H1 (cell line): ENCODE measurements at regions not wholly inside any gene's neighbourhood (a gene's known extent, or its start where the extent isn't known, plus 50 kb on each side); places are given as distances from the start of the nearest gene placed in this dataset.
"Not testable (repeated sequence)": the region's sequence is repeated elsewhere in the genome, so short reads cannot be mapped to it uniquely, and the experiment has no call there.

ENCODE experiments used
- CTCF ChIA-PET: fragments of 300-600 bp; sonication (Branson Sonifier 250); formaldehyde crosslinking; loops from one replicate; lab custom pipeline; 2021; ENCODE audit not compliant: partially characterized antibody; lab: Charles Lee
- POLR2A ChIA-PET: fragments of 300-600 bp; sonication (Branson Sonifier 250); formaldehyde crosslinking; loops from one replicate; lab custom pipeline; 2021; ENCODE audit warnings: inconsistent platforms; ENCODE audit not compliant: partially characterized antibody; lab: Charles Lee
- DNase-seq, 2 experiments: peaks; one replicate each; pipeline versions ENCODE4 v3.0.0 to v3.0.0-alpha.2; 2010 to 2022; ENCODE audit warnings: low spot score in 2 of 2, low read depth in 1 of 2, mixed read lengths in 1 of 2
- FAIRE-seq: peaks from 2 replicates; lab custom pipeline; 2011; peaks lifted over from hg19 to GRCh38; lab: Jason Lieb, UNC
- H2AFZ ChIP-seq: 2 replicates; pipeline ENCODE4 v1.8.1; 2012; ENCODE audit warnings: low read length, inconsistent platforms
- H2AK5ac ChIP-seq: 2 replicates; pipeline ENCODE4 v1.6.1; 2013; ENCODE audit warnings: low read depth, low read length
- H2BK120ac ChIP-seq: replicated peaks from 2 replicates; pipeline ENCODE3; 2013; ENCODE audit warnings: low read depth, low read length, inconsistent platforms
- H2BK12ac ChIP-seq: 2 replicates; pipeline ENCODE4 v1.6.1; 2013; ENCODE audit warnings: low read depth, low read length
- H2BK15ac ChIP-seq: 2 replicates; pipeline ENCODE4 v1.6.1; 2013; ENCODE audit warnings: low read length
- H2BK20ac ChIP-seq: 2 replicates; pipeline ENCODE4 v1.6.1; 2013; ENCODE audit warnings: low read length
- H2BK5ac ChIP-seq: 2 replicates; pipeline ENCODE4 v1.6.1; 2013; ENCODE audit warnings: low read depth, low read length
- H3K14ac ChIP-seq: 2 replicates; pipeline ENCODE4 v1.6.1; 2013; ENCODE audit warnings: inconsistent platforms; ENCODE audit not compliant: insufficient read length
- H3K18ac ChIP-seq: 2 replicates; pipeline ENCODE4 v1.6.1; 2013; ENCODE audit warnings: low read length; ENCODE audit errors: extremely low read depth
- H3K23ac ChIP-seq: 2 replicates; pipeline ENCODE4 v1.6.1; 2013; ENCODE audit warnings: inconsistent platforms; ENCODE audit not compliant: insufficient read length
- H3K23me2 ChIP-seq: 2 replicates; pipeline ENCODE4 v1.6.1; 2013; ENCODE audit warnings: low read depth, low read length
- H3K27ac ChIP-seq: 2 replicates; pipeline ENCODE4 v1.6.1; 2011; ENCODE audit warnings: low read depth, low read length, inconsistent platforms
- H3K27me3 ChIP-seq, 4 experiments: replicated peaks in 1 of 4; 1 replicate in 1 of 4; 2 replicates in 3 of 4; pipeline versions ENCODE4 v1.6.1 to v1.8.1; 2011 to 2013; ENCODE audit warnings: low read length in 3 of 4, mild to moderate bottlenecking in 3 of 4, inconsistent platforms in 2 of 4, mixed read lengths in 2 of 4, moderate library complexity in 1 of 4; ENCODE audit not compliant: control insufficient read depth in 3 of 4, insufficient read depth in 3 of 4; ENCODE audit errors: extremely low read depth in 1 of 4
- H3K36me3 ChIP-seq, 4 experiments: 2 replicates each; pipeline versions ENCODE4 v1.6.1 to v1.8.1; 2011 to 2013; ENCODE audit warnings: mild to moderate bottlenecking in 4 of 4, low read length in 3 of 4, moderate library complexity in 2 of 4, control low read depth in 1 of 4, inconsistent platforms in 1 of 4; ENCODE audit not compliant: insufficient read depth in 4 of 4, control insufficient read depth in 2 of 4
- H3K4ac ChIP-seq: replicated peaks from 2 replicates; pipeline ENCODE3; 2013; ENCODE audit warnings: low read length, low read depth, mixed read lengths, inconsistent platforms; ENCODE audit not compliant: insufficient read length
- H3K4me1 ChIP-seq, 4 experiments: replicated peaks in 1 of 4; 1 replicate in 1 of 4; 2 replicates in 3 of 4; pipeline versions ENCODE4 v1.6.1 to v1.8.1; 2011 to 2013; ENCODE audit warnings: low read length in 3 of 4, inconsistent platforms in 2 of 4, mixed read lengths in 1 of 4; ENCODE audit not compliant: insufficient read depth in 4 of 4, control insufficient read depth in 3 of 4
- H3K4me2 ChIP-seq, 2 experiments: 2 replicates each; pipeline versions ENCODE4 v1.6.1 to v1.8.1; 2011 to 2013; ENCODE audit warnings: low read depth in 2 of 2, low read length in 2 of 2, control low read depth in 1 of 2, inconsistent platforms in 1 of 2, mild to moderate bottlenecking in 1 of 2; ENCODE audit not compliant: insufficient read depth in 1 of 2
- H3K4me3 ChIP-seq, 4 experiments: fragments of 200-600, 300-600 bp in 1 of 4; sonication (generic), shearing (Covaris generic), sonication (Bioruptor Twin) in 1 of 4; 2 replicates each; pipeline versions ENCODE4 v1.5.1 to v1.8.1; 2011 to 2016; ENCODE audit warnings: low read length in 4 of 4, low read depth in 3 of 4, control low read depth in 2 of 4, inconsistent platforms in 2 of 4, mild to moderate bottlenecking in 2 of 4, mixed read lengths in 1 of 4, moderate library complexity in 1 of 4; ENCODE audit not compliant: insufficient read depth in 2 of 4; ENCODE audit errors: extremely low read depth in 1 of 4
- H3K56ac ChIP-seq: replicated peaks from 2 replicates; pipeline ENCODE3; 2013; ENCODE audit warnings: low read depth, mild to moderate bottlenecking, mixed read lengths, low read length, inconsistent platforms; ENCODE audit not compliant: insufficient read length
- H3K79me1 ChIP-seq: 2 replicates; pipeline ENCODE4 v1.6.1; 2013; ENCODE audit warnings: low read depth, low read length, control low read depth
- H3K79me2 ChIP-seq, 2 experiments: 2 replicates each; pipeline versions ENCODE4 v1.6.1 to v1.8.1; 2012 to 2013; ENCODE audit warnings: low read length in 2 of 2, mild to moderate bottlenecking in 2 of 2, inconsistent platforms in 1 of 2; ENCODE audit not compliant: insufficient read depth in 2 of 2, control insufficient read depth in 1 of 2
- H3K9ac ChIP-seq, 4 experiments: replicated peaks in 1 of 4; 1 replicate in 1 of 4; 2 replicates in 3 of 4; pipeline versions ENCODE4 v1.6.1 to v1.8.1; 2011 to 2013; ENCODE audit warnings: low read depth in 3 of 4, low read length in 3 of 4, control low read depth in 2 of 4, mild to moderate bottlenecking in 2 of 4, moderate library complexity in 2 of 4, inconsistent platforms in 1 of 4; ENCODE audit errors: extremely low read depth in 1 of 4
- H3K9me3 ChIP-seq, 2 experiments: 2 replicates each; pipeline versions ENCODE4 v1.6.1 to v1.8.1; 2012 to 2013; ENCODE audit warnings: mild to moderate bottlenecking in 2 of 2, moderate library complexity in 2 of 2, control low read depth in 1 of 2, inconsistent platforms in 1 of 2, low read depth in 1 of 2, low read length in 1 of 2, mixed read lengths in 1 of 2; ENCODE audit not compliant: insufficient read depth in 2 of 2
- H4K20me1 ChIP-seq, 2 experiments: replicated peaks in 1 of 2; 2 replicates each; pipeline versions ENCODE3 to v1.8.1; 2011 to 2013; ENCODE audit warnings: inconsistent platforms in 2 of 2, low read length in 2 of 2, mild to moderate bottlenecking in 1 of 2; ENCODE audit not compliant: insufficient read depth in 2 of 2, control insufficient read depth in 1 of 2
- H4K5ac ChIP-seq: 2 replicates; pipeline ENCODE4 v1.6.1; 2013; ENCODE audit warnings: low read length, low read depth, mixed read lengths, inconsistent platforms; ENCODE audit not compliant: insufficient read length
- H4K8ac ChIP-seq: 2 replicates; pipeline ENCODE4 v1.8.0; 2013; ENCODE audit warnings: mild to moderate bottlenecking, moderate library complexity, low read length, inconsistent platforms; ENCODE audit not compliant: insufficient read depth; ENCODE audit errors: extremely low read depth
- H4K91ac ChIP-seq: replicated peaks from 2 replicates; pipeline ENCODE3; 2013; ENCODE audit warnings: low read length, mixed read lengths, inconsistent platforms; ENCODE audit not compliant: insufficient read length
- CHD1 ChIP-seq: IDR thresholded peaks from 2 replicates; pipeline ENCODE4 v1.6.1; 2012; ENCODE audit warnings: low read depth, low read length, improper control_type of control experiment
- KDM5A ChIP-seq: fragments of 200-600 bp; IDR thresholded peaks from 2 replicates; pipeline ENCODE4 v1.7.1; 2012; ENCODE audit warnings: mild to moderate bottlenecking, low read length, inconsistent platforms, mixed read lengths
- POU5F1 ChIP-seq: IDR thresholded peaks from 2 replicates; pipeline ENCODE4 v1.6.1; 2011; ENCODE audit warnings: low read depth, mild to moderate bottlenecking, low read length, moderate library complexity
- TBP ChIP-seq: IDR thresholded peaks from 2 replicates; pipeline ENCODE4 v1.6.1; 2011; ENCODE audit warnings: low read depth, low read length, improper control_type of control experiment
- WGBS, 2 experiments: shearing (Covaris generic) in 1 of 2; methylation state at CpG; one replicate each; pipeline versions ENCODE4 v1.1.6 to v1.1.7; 2013 to 2015; ENCODE audit warnings: low lambda C conversion rate in 2 of 2, mixed read lengths in 2 of 2, inconsistent platforms in 1 of 2, low coverage in 1 of 2, missing lambda C conversion rate in 1 of 2; ENCODE audit not compliant: insufficient replicate concordance in 2 of 2, insufficient coverage in 1 of 2, insufficient read length in 1 of 2; ENCODE audit errors: extremely low coverage in 1 of 2, missing lambda C conversion rate in 1 of 2; 5-methylcytosine and 5-hydroxymethylcytosine counted together

GRCh38 chr11:38339835-38340440 is 1741.9 kb upstream of the RAG2 start (continued):
- TF ChIP-seq POU5F1 (no peak), CHD1 (no peak), TBP (no peak), KDM5A (no peak)

- H2BK20ac ChIP-seq, H3K56ac ChIP-seq, H2AFZ ChIP-seq, H3K79me2 ChIP-seq, H3K27me3 ChIP-seq, H2AK5ac ChIP-seq, H4K5ac ChIP-seq, H2BK12ac ChIP-seq, H2BK15ac ChIP-seq, H3K4ac ChIP-seq, CTCF ChIA-PET, H3K4me2 ChIP-seq, H4K91ac ChIP-seq, H3K14ac ChIP-seq, H4K8ac ChIP-seq, H3K9me3 ChIP-seq, H3K27ac ChIP-seq, H4K20me1 ChIP-seq, H3K36me3 ChIP-seq, H2BK120ac ChIP-seq, H3K4me1 ChIP-seq, H3K9ac ChIP-seq, H3K23ac ChIP-seq, H2BK5ac ChIP-seq, POLR2A ChIA-PET, H3K79me1 ChIP-seq, DNase-seq, H3K23me2 ChIP-seq, H3K18ac ChIP-seq, H3K4me3 ChIP-seq, FAIRE-seq: not testable (repeated sequence)
- WGBS, 2 experiments, result 91% methylated on average over 4 of the region's 5 CpGs; no CpG with 5 or more reads in 1 of the 2 experiments
These were observed 1740.0 kb upstream of the RAG2 start for GRCh38 chr11:38338022-38338421.
